WTC11 (cell line): ENCODE measurements at regions not wholly inside any gene's neighbourhood (a gene's known extent, or its start where the extent isn't known, plus 50 kb on each side); places are given as distances from the start of the nearest gene placed in this dataset.

ENCODE experiments used
- ATAC-seq: fragments of 200-7000 bp; cut with Tn5 transposase; 2 replicates; pipeline ENCODE4 v1.10.0; 2021; ENCODE audit warnings: mild to moderate bottlenecking, moderate library complexity
- CTCF ChIA-PET: fragments of 300-600 bp; sonication (Branson Sonifier 250); formaldehyde crosslinking; loops from one replicate; lab custom pipeline; 2021; ENCODE audit warnings: antibody characterized with exemption; lab: Charles Lee
- POLR2A ChIA-PET: fragments of 350-600 bp; sonication (Branson Sonifier 250); formaldehyde crosslinking; loops from one replicate; lab custom pipeline; 2021; ENCODE audit warnings: antibody characterized with exemption; lab: Charles Lee
- DNase-seq: peaks from one replicate; pipeline ENCODE4 v3.0.0; 2021; ENCODE audit warnings: low spot score
- H3K27ac Mint-ChIP-seq: 2 replicates; pipeline ENCODE4 v1.8.0; 2021; ENCODE audit warnings: mixed read lengths
- H3K27me3 Mint-ChIP-seq: 2 replicates; pipeline ENCODE4 v1.8.0; 2021; ENCODE audit warnings: low read depth, mild to moderate bottlenecking, moderate library complexity, mixed read lengths
- H3K36me3 Mint-ChIP-seq: 2 replicates; pipeline ENCODE4 v1.8.0; 2021; ENCODE audit warnings: mixed read lengths
- H3K4me1 Mint-ChIP-seq: 2 replicates; pipeline ENCODE4 v1.8.0; 2022; ENCODE audit warnings: mixed read lengths
- H3K4me3 Mint-ChIP-seq: 2 replicates; pipeline ENCODE4 v1.8.0; 2021; ENCODE audit warnings: mild to moderate bottlenecking, moderate library complexity, mixed read lengths
- H3K9me3 Mint-ChIP-seq: 2 replicates; pipeline ENCODE4 v1.8.0; 2021; ENCODE audit warnings: mixed read lengths
- CBFB ChIP-seq: sonication (generic); formaldehyde crosslinking; IDR thresholded peaks from 2 replicates; pipeline ENCODE4 v1.8.1; 2022; ENCODE audit warnings: mild to moderate bottlenecking, low read depth, missing genetic modification reagents
- ESRRA ChIP-seq: sonication (generic); formaldehyde crosslinking; IDR thresholded peaks from 2 replicates; pipeline ENCODE4 v1.8.1; 2022; ENCODE audit warnings: mild to moderate bottlenecking, missing genetic modification reagents, borderline replicate concordance
- GRHL2 ChIP-seq: fragments of 250-450 bp; sonication (Bioruptor Pico); IDR thresholded peaks from 2 replicates; pipeline ENCODE4 v1.8.0; 2022; ENCODE audit warnings: mild to moderate bottlenecking, moderate library complexity; ENCODE audit not compliant: insufficient replicate concordance, severe bottlenecking
- NFYB ChIP-seq: sonication (generic); formaldehyde crosslinking; conservative IDR thresholded peaks from 2 replicates; pipeline ENCODE4 v1.8.0; 2022; ENCODE audit warnings: low read depth, missing genetic modification reagents
- SP1 ChIP-seq: sonication (generic); formaldehyde crosslinking; conservative IDR thresholded peaks from 2 replicates; pipeline ENCODE4 v1.8.1; 2022; ENCODE audit warnings: missing genetic modification reagents
- TCF7 ChIP-seq: sonication (generic); formaldehyde crosslinking; IDR thresholded peaks from 2 replicates; pipeline ENCODE4 v1.8.0; 2022; ENCODE audit warnings: mild to moderate bottlenecking, low read depth, missing genetic modification reagents, moderate library complexity
- TP53 ChIP-seq: sonication (generic); formaldehyde crosslinking; IDR thresholded peaks from 2 replicates; pipeline ENCODE4 v1.8.1; 2023; ENCODE audit warnings: mild to moderate bottlenecking, missing genetic modification reagents
- ZNF138 ChIP-seq: sonication (generic); formaldehyde crosslinking; conservative IDR thresholded peaks from 2 replicates; pipeline ENCODE4 v1.8.1; 2022; ENCODE audit warnings: mild to moderate bottlenecking, moderate library complexity, missing genetic modification reagents
- ZNF263 ChIP-seq: sonication (generic); formaldehyde crosslinking; IDR thresholded peaks from 2 replicates; pipeline ENCODE4 v1.8.1; 2022; ENCODE audit warnings: low read depth, mild to moderate bottlenecking, moderate library complexity, missing genetic modification reagents
- ZNF416 ChIP-seq: fragments of 250-450 bp; sonication (Bioruptor Pico); IDR thresholded peaks from 2 replicates; pipeline ENCODE4 v1.9.0; 2021; ENCODE audit warnings: mild to moderate bottlenecking, inconsistent platforms
- TF ChIP-seq, protein P1 (sequence below): fragments of 250-450 bp; sonication (Bioruptor Pico); IDR thresholded peaks from 2 replicates; pipeline ENCODE4 v1.9.0; 2021; ENCODE audit warnings: mild to moderate bottlenecking
- TF ChIP-seq, protein P2 (sequence below): fragments of 250-450 bp; sonication (Bioruptor Pico); IDR thresholded peaks from 2 replicates; pipeline ENCODE4 v2.1.2; 2022; ENCODE audit warnings: mild to moderate bottlenecking, moderate library complexity
- TF ChIP-seq, protein P3 (sequence below): fragments of 200-600 bp; IDR thresholded peaks from 2 replicates; pipeline ENCODE4 v1.8.0; 2022; ENCODE audit warnings: antibody characterized with exemption
- TF ChIP-seq, protein P4 (sequence below): sonication (generic); formaldehyde crosslinking; IDR thresholded peaks from 2 replicates; pipeline ENCODE4 v1.8.0; 2022; ENCODE audit warnings: missing genetic modification reagents
- TF ChIP-seq, protein P5 (sequence below): sonication (generic); formaldehyde crosslinking; IDR thresholded peaks from 2 replicates; pipeline ENCODE4 v1.8.1; 2023; ENCODE audit warnings: mild to moderate bottlenecking, missing genetic modification reagents, moderate library complexity
- TF ChIP-seq, protein P6 (sequence below): sonication (generic); formaldehyde crosslinking; IDR thresholded peaks from 2 replicates; pipeline ENCODE4 v1.8.1; 2022; ENCODE audit warnings: low read depth, missing genetic modification reagents, borderline replicate concordance

DNA sequence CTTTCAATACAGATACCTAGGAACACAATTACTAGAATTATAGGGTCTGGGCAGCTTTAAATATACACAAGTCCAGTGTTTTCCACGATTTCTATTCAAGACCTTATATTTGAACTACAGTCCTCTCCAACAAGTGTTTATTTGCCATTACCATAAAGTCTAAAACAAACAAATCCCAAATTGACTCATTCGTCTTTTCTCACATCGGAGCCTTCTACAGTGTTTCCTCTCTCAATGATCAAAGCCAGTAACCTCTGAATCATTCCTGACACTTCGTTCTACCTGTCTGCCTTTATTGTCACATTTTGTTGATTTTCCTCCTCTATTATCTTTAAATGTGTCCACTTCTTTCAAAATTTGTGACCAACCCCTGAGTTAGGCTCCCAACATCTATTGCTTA is 1356.5 kb upstream of the SLC10A2 start (continued):
- TF ChIP-seq, protein P1, sequence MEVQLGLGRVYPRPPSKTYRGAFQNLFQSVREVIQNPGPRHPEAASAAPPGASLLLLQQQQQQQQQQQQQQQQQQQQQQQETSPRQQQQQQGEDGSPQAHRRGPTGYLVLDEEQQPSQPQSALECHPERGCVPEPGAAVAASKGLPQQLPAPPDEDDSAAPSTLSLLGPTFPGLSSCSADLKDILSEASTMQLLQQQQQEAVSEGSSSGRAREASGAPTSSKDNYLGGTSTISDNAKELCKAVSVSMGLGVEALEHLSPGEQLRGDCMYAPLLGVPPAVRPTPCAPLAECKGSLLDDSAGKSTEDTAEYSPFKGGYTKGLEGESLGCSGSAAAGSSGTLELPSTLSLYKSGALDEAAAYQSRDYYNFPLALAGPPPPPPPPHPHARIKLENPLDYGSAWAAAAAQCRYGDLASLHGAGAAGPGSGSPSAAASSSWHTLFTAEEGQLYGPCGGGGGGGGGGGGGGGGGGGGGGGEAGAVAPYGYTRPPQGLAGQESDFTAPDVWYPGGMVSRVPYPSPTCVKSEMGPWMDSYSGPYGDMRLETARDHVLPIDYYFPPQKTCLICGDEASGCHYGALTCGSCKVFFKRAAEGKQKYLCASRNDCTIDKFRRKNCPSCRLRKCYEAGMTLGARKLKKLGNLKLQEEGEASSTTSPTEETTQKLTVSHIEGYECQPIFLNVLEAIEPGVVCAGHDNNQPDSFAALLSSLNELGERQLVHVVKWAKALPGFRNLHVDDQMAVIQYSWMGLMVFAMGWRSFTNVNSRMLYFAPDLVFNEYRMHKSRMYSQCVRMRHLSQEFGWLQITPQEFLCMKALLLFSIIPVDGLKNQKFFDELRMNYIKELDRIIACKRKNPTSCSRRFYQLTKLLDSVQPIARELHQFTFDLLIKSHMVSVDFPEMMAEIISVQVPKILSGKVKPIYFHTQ (CRISPR knock-in tag): no peak
- TF ChIP-seq, protein P2, sequence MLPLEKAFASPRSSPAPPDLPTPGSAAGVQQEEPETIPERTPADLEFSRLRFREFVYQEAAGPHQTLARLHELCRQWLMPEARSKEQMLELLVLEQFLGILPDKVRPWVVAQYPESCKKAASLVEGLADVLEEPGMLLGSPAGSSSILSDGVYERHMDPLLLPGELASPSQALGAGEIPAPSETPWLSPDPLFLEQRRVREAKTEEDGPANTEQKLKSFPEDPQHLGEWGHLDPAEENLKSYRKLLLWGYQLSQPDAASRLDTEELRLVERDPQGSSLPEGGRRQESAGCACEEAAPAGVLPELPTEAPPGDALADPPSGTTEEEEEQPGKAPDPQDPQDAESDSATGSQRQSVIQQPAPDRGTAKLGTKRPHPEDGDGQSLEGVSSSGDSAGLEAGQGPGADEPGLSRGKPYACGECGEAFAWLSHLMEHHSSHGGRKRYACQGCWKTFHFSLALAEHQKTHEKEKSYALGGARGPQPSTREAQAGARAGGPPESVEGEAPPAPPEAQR (CRISPR knock-in tag): no peak
- TF ChIP-seq, protein P3, sequence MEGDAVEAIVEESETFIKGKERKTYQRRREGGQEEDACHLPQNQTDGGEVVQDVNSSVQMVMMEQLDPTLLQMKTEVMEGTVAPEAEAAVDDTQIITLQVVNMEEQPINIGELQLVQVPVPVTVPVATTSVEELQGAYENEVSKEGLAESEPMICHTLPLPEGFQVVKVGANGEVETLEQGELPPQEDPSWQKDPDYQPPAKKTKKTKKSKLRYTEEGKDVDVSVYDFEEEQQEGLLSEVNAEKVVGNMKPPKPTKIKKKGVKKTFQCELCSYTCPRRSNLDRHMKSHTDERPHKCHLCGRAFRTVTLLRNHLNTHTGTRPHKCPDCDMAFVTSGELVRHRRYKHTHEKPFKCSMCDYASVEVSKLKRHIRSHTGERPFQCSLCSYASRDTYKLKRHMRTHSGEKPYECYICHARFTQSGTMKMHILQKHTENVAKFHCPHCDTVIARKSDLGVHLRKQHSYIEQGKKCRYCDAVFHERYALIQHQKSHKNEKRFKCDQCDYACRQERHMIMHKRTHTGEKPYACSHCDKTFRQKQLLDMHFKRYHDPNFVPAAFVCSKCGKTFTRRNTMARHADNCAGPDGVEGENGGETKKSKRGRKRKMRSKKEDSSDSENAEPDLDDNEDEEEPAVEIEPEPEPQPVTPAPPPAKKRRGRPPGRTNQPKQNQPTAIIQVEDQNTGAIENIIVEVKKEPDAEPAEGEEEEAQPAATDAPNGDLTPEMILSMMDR: no peak
- no peak for TF ChIP-seq TCF7 (CRISPR knock-in tag)
- TF ChIP-seq, protein P4, sequence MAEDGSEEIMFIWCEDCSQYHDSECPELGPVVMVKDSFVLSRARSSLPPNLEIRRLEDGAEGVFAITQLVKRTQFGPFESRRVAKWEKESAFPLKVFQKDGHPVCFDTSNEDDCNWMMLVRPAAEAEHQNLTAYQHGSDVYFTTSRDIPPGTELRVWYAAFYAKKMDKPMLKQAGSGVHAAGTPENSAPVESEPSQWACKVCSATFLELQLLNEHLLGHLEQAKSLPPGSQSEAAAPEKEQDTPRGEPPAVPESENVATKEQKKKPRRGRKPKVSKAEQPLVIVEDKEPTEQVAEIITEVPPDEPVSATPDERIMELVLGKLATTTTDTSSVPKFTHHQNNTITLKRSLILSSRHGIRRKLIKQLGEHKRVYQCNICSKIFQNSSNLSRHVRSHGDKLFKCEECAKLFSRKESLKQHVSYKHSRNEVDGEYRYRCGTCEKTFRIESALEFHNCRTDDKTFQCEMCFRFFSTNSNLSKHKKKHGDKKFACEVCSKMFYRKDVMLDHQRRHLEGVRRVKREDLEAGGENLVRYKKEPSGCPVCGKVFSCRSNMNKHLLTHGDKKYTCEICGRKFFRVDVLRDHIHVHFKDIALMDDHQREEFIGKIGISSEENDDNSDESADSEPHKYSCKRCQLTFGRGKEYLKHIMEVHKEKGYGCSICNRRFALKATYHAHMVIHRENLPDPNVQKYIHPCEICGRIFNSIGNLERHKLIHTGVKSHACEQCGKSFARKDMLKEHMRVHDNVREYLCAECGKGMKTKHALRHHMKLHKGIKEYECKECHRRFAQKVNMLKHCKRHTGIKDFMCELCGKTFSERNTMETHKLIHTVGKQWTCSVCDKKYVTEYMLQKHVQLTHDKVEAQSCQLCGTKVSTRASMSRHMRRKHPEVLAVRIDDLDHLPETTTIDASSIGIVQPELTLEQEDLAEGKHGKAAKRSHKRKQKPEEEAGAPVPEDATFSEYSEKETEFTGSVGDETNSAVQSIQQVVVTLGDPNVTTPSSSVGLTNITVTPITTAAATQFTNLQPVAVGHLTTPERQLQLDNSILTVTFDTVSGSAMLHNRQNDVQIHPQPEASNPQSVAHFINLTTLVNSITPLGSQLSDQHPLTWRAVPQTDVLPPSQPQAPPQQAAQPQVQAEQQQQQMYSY: no peak
- TF ChIP-seq SP1 (CRISPR knock-in tag): no peak
- no peak for TF ChIP-seq GRHL2 (CRISPR knock-in tag)

DNA sequence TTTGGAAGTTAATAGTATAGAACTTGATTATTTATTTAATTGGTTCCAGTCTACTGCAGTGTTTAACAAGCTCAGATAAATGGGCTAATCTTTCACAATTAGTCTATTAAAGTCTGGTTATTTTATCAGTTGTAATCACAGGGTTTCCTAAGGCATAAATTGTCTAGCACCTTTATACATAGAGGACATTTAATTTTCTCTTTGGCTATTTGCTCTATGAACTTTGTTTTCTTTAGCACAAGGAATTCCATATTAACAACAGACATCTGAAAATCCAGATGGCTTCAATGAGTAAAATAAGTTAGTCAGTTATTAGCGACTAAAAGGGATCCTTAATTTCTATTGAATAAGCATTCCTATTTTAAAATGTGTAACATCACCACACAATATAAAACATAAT is 1350.8 kb upstream of the SLC10A2 start:
- TF ChIP-seq, protein P5, sequence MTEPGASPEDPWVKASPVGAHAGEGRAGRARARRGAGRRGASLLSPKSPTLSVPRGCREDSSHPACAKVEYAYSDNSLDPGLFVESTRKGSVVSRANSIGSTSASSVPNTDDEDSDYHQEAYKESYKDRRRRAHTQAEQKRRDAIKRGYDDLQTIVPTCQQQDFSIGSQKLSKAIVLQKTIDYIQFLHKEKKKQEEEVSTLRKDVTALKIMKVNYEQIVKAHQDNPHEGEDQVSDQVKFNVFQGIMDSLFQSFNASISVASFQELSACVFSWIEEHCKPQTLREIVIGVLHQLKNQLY (CRISPR knock-in tag): no peak
- no peak for TF ChIP-seq CBFB (CRISPR knock-in tag)
- no peak for TF ChIP-seq ZNF263 (CRISPR knock-in tag)
- no peak for TF ChIP-seq TCF7 (CRISPR knock-in tag)
- no peak for TF ChIP-seq ZNF416 (CRISPR knock-in tag)
- TF ChIP-seq ZNF138 (CRISPR knock-in tag): no peak
- TF ChIP-seq, protein P6, sequence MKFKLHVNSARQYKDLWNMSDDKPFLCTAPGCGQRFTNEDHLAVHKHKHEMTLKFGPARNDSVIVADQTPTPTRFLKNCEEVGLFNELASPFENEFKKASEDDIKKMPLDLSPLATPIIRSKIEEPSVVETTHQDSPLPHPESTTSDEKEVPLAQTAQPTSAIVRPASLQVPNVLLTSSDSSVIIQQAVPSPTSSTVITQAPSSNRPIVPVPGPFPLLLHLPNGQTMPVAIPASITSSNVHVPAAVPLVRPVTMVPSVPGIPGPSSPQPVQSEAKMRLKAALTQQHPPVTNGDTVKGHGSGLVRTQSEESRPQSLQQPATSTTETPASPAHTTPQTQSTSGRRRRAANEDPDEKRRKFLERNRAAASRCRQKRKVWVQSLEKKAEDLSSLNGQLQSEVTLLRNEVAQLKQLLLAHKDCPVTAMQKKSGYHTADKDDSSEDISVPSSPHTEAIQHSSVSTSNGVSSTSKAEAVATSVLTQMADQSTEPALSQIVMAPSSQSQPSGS (CRISPR knock-in tag): no peak
- TF ChIP-seq ESRRA: no peak
- TF ChIP-seq TP53 (CRISPR knock-in tag): no peak
- TF ChIP-seq NFYB (CRISPR knock-in tag): no peak
- ChIA-PET CTCF (no interaction called here), POLR2A (no interaction called here)
- ATAC-seq: no peak
- no peaks in the 10 kb centered on the region for H3K36me3 Mint-ChIP-seq
- no peak for DNase-seq
- no peaks in the 10 kb centered on the region for H3K27me3 Mint-ChIP-seq
- no peaks in the 10 kb centered on the region for H3K4me1 Mint-ChIP-seq
- H3K27ac Mint-ChIP-seq: no peak overlapping the region
- H3K9me3 Mint-ChIP-seq: no peaks in the 10 kb centered on the region
- no peak overlapping the region for H3K4me3 Mint-ChIP-seq
